ENCODE measurements at regions not wholly inside any gene's neighbourhood (a gene's known extent, or its start where the extent isn't known, plus 50 kb on each side); places are given as distances from the start of the nearest gene placed in this dataset.

- DNase-seq: no peak
- Histone ChIP-seq H3K4me3 (ENCODE audit: low read depth, low read length) (no peak overlapping the region), H3K27me3 (ENCODE audit: insufficient read depth, low read depth, severe bottlenecking) (no peaks in the 10 kb centered on the region), H3K9me3 (ENCODE audit: severe bottlenecking) (peaks cover 4% of the 10 kb centered on the region), H3K27ac (no peak overlapping the region), H3K36me3 (no peaks in the 10 kb centered on the region)
- no peak for TF ChIP-seq CTCF (IDR thresholded peaks at IDR 0.05; ENCODE audit: low read depth, low read length)
These were observed 161.0 kb upstream of the RORA start for GRCh38 chr15:61390138-61390537.

- no peak for TF ChIP-seq CTCF (IDR thresholded peaks at IDR 0.05; ENCODE audit: low read depth, low read length)
- no peak overlapping the region for H3K27ac ChIP-seq
- DNase-seq: no peak
- H3K4me3 ChIP-seq (ENCODE audit: low read depth, low read length): no peak overlapping the region
- H3K27me3 ChIP-seq (ENCODE audit: insufficient read depth, low read depth, severe bottlenecking): no peaks in the 10 kb centered on the region
- H3K36me3 ChIP-seq: no peaks in the 10 kb centered on the region
- H3K9me3 ChIP-seq (ENCODE audit: severe bottlenecking): peaks cover 11% of the 10 kb centered on the region
These were observed 160.4 kb upstream of the RORA start for GRCh38 chr15:61389334-61390028.

GRCh38 chr15:61387675-61388074, 158.6 kb upstream of the RORA start:
- DNase-seq: no peak

GRCh38 chr15:61383421-61383820, 154.3 kb upstream of the RORA start:
- no peak for DNase-seq
- H3K36me3 ChIP-seq: no peaks in the 10 kb centered on the region
- TF ChIP-seq CTCF (IDR thresholded peaks at IDR 0.05; ENCODE audit: low read depth, low read length): no peak
- no peaks in the 10 kb centered on the region for H3K27me3 ChIP-seq (ENCODE audit: insufficient read depth, low read depth, severe bottlenecking)
- H3K27ac ChIP-seq: no peak overlapping the region
- peaks cover 11% of the 10 kb centered on the region for H3K9me3 ChIP-seq (ENCODE audit: severe bottlenecking)
- H3K4me3 ChIP-seq (ENCODE audit: low read depth, low read length): no peak overlapping the region

More at GRCh38 chr15:61387675-61388074, 158.6 kb upstream of the RORA start:
- Histone ChIP-seq H3K9me3 (ENCODE audit: severe bottlenecking) (peaks cover 11% of the 10 kb centered on the region), H3K27ac (no peak overlapping the region), H3K4me3 (ENCODE audit: low read depth, low read length) (no peak overlapping the region), H3K27me3 (ENCODE audit: insufficient read depth, low read depth, severe bottlenecking) (no peaks in the 10 kb centered on the region), H3K36me3 (no peaks in the 10 kb centered on the region)
- TF ChIP-seq CTCF (IDR thresholded peaks at IDR 0.05; ENCODE audit: low read depth, low read length): no peak

GRCh38 chr15:61382927-61383326, 153.8 kb upstream of the RORA start:
- no peaks in the 10 kb centered on the region for H3K27me3 ChIP-seq (ENCODE audit: insufficient read depth, low read depth, severe bottlenecking)
- H3K4me3 ChIP-seq (ENCODE audit: low read depth, low read length): no peak overlapping the region
- no peaks in the 10 kb centered on the region for H3K36me3 ChIP-seq
- peaks cover 11% of the 10 kb centered on the region for H3K9me3 ChIP-seq (ENCODE audit: severe bottlenecking)
- no peak for TF ChIP-seq CTCF (IDR thresholded peaks at IDR 0.05; ENCODE audit: low read depth, low read length)
- no peak overlapping the region for H3K27ac ChIP-seq
- DNase-seq: no peak

GRCh38 chr15:61381501-61381900, 152.4 kb upstream of the RORA start:
- Histone ChIP-seq H3K4me3 (ENCODE audit: low read depth, low read length) (no peak overlapping the region), H3K9me3 (ENCODE audit: severe bottlenecking) (peaks cover 8% of the 10 kb centered on the region), H3K27ac (peak overlapping the region; percentile 86), H3K27me3 (ENCODE audit: insufficient read depth, low read depth, severe bottlenecking) (no peaks in the 10 kb centered on the region), H3K36me3 (no peaks in the 10 kb centered on the region)
- DNase-seq: no peak
- TF ChIP-seq CTCF (IDR thresholded peaks at IDR 0.05; ENCODE audit: low read depth, low read length): no peak

All from WERI-Rb-1 (cell line).